ENCODE measurements at regions not wholly inside any gene's neighbourhood (a gene's known extent, or its start where the extent isn't known, plus 50 kb on each side); places are given as distances from the start of the nearest gene placed in this dataset.

- no peak for TF ChIP-seq ZFP36 (IDR thresholded peaks at IDR 0.05; ENCODE audit: borderline replicate concordance, partially characterized antibody)
Observed at GRCh38 chr7:22576612-22577469, 76.9 kb upstream of the STEAP1B start (continued).

- ChIA-PET CTCF (interaction anchor here (1.7 to 2.0 kb wide), 2 partner anchors 14 to 15 kb away, joined by 4 to 5 read pairs; no protein-coding TSS in a partner anchor), POLR2A (no interaction called here)
- TF ChIP-seq ELK1 (IDR thresholded peaks at IDR 0.05; ENCODE audit: low read depth, low read length) (no peak), EHMT2 (IDR thresholded peaks at IDR 0.05; ENCODE audit: low read depth) (no peak), USF2 (IDR thresholded peaks at IDR 0.05) (no peak), BCL3 (IDR thresholded peaks at IDR 0.05) (no peak), GATA3 (IDR thresholded peaks at IDR 0.05; ENCODE audit: borderline replicate concordance) (no peak)
- WGBS (ENCODE audit: missing lambda C conversion rate): 81% methylated on average over 9 of the region's 9 CpGs
- Histone ChIP-seq H3K27ac (peak overlapping the region in 1 of 2 experiments; percentile 84; a peak in 1 of 6 replicates), H3K4me2 (no peak overlapping the region), H3K4me3 (no peak overlapping the region), H3K4me1 (peaks cover 28% of the 10 kb centered on the region), H3K9me3 (no peaks in the 10 kb centered on the region)
- ATAC-seq (no peak), DNase-seq (ENCODE audit: low read depth in 1 of 2, low spot score in 1 of 2) (no peak), FAIRE-seq (no peak)
Observed at GRCh38 chr7:22574754-22575520, 74.9 kb upstream of the STEAP1B start.

GRCh38 chr7:22572937-22573336 lies 72.9 kb upstream of the STEAP1B start:
- peaks cover 18% of the 10 kb centered on the region for H3K4me1 ChIP-seq
- ATAC-seq (peak in 1 of 2 experiments; percentile 50; a peak in 3 of 6 replicates), DNase-seq (ENCODE audit: low read depth in 1 of 2, low spot score in 1 of 2) (peak in 1 of 2 experiments; percentile 36), FAIRE-seq (no peak)
- H3K4me2 ChIP-seq: no peak overlapping the region
- no peaks in the 10 kb centered on the region for H3K9me3 ChIP-seq
- peak in 1 of 2 experiments; percentile 76; a peak in 2 of 4 replicates for TF ChIP-seq CEBPB (IDR thresholded peaks at IDR 0.05)
- no peak for TF ChIP-seq FOSL2 (IDR thresholded peaks at IDR 0.05)
- TF ChIP-seq FOSL2 (CRISPR knock-in tag; IDR thresholded peaks at IDR 0.05): peak; percentile 70
- TF ChIP-seq JUN (IDR thresholded peaks at IDR 0.05): peak in 1 of 2 experiments; percentile 50; a peak in 1 of 5 replicates
- peak in 1 of 2 experiments; percentile 78; a peak in 1 of 5 replicates for TF ChIP-seq EP300 (IDR thresholded peaks at IDR 0.05)
- TF ChIP-seq NPAS2 (CRISPR knock-in tag; IDR thresholded peaks at IDR 0.05; ENCODE audit: borderline replicate concordance): no peak
- TF ChIP-seq RARB (CRISPR knock-in tag; IDR thresholded peaks at IDR 0.05): peak; percentile 30; the same call in 1 of the 2 replicates
- no peak for TF ChIP-seq CBX2 (IDR thresholded peaks at IDR 0.05; ENCODE audit: borderline replicate concordance, low read depth)
- 0 out of 2 replicates have a peak, but pooled peaks have one; percentile 12 for TF ChIP-seq MAX (IDR thresholded peaks at IDR 0.05)
- TF ChIP-seq GATA3 (IDR thresholded peaks at IDR 0.05; ENCODE audit: borderline replicate concordance): peak; percentile 57; the same call in 1 of the 2 replicates
- H3K4me3 ChIP-seq: no peak overlapping the region
- WGBS (ENCODE audit: missing lambda C conversion rate): 18% methylated on average over 7 of the region's 7 CpGs
- ChIA-PET CTCF (interaction anchor here (0.7 to 2.6 kb wide), 7 partner anchors 11 to 483 kb away, joined by 4 to 19 read pairs (median 6); no protein-coding TSS in a partner anchor), POLR2A (no interaction called here)
- H3K27ac ChIP-seq: peak overlapping the region in 1 of 2 experiments; percentile 53; a peak in 2 of 6 replicates
